ENCODE measurements at regions not wholly inside any gene's neighbourhood (a gene's known extent, or its start where the extent isn't known, plus 50 kb on each side); places are given as distances from the start of the nearest gene placed in this dataset.

DNA sequence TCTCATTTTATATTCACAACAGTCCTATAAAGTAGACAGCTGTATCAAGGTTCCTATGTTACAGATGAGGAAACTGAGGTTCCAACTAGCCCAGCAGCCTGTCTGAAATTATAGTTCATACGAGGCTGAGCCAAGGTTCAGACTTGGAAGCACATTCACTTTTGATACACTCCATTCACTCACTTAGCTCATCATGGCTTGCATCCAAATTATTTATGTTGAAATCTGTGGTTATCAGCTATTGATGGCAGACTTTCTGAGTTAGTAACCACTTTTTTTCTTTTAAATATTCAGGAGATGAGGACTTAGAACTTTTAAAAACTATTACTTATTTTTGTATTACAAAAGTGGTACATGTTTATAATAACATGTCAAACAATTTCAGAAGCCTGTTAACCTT is 188.2 kb downstream of the MTX2 start:
- CTCF ChIA-PET = interaction anchor here (0.7 to 1.1 kb wide), 2 partner anchors 97 to 314 kb away, joined by 3 to 6 read pairs; no protein-coding TSS in a partner anchor
- no peak for DNase-seq (ENCODE audit: extremely low spot score)
- POLR2A ChIA-PET = no interaction called here
- TF ChIP-seq L3MBTL2 (conservative IDR thresholded peaks at IDR 0.05) = no peak
- TF ChIP-seq, protein P1, sequence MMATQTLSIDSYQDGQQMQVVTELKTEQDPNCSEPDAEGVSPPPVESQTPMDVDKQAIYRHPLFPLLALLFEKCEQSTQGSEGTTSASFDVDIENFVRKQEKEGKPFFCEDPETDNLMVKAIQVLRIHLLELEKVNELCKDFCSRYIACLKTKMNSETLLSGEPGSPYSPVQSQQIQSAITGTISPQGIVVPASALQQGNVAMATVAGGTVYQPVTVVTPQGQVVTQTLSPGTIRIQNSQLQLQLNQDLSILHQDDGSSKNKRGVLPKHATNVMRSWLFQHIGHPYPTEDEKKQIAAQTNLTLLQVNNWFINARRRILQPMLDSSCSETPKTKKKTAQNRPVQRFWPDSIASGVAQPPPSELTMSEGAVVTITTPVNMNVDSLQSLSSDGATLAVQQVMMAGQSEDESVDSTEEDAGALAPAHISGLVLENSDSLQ (IDR thresholded peaks at IDR 0.05) = no peak
- no peak for TF ChIP-seq SUZ12 (IDR thresholded peaks at IDR 0.05)
- TF ChIP-seq FOXK2 (IDR thresholded peaks at IDR 0.05) = no peak
- TF ChIP-seq ARNT (IDR thresholded peaks at IDR 0.05) = no peak
- no peak for TF ChIP-seq ELF4 (IDR thresholded peaks at IDR 0.05)
- no peak for TF ChIP-seq CTBP1 (IDR thresholded peaks at IDR 0.05; ENCODE audit: borderline replicate concordance)
- TF ChIP-seq ZNF384 (IDR thresholded peaks at IDR 0.05) = no peak
- TF ChIP-seq TARDBP (IDR thresholded peaks at IDR 0.05) = no peak
- TF ChIP-seq NFRKB (IDR thresholded peaks at IDR 0.05) = no peak
- TF ChIP-seq BHLHE40 (IDR thresholded peaks at IDR 0.05; ENCODE audit: borderline replicate concordance) = no peak
- TF ChIP-seq FOXA1 (IDR thresholded peaks at IDR 0.05) = no peak
- TF ChIP-seq FOXM1 (IDR thresholded peaks at IDR 0.05; ENCODE audit: borderline replicate concordance) = no peak
- TF ChIP-seq LEF1 (IDR thresholded peaks at IDR 0.05; ENCODE audit: borderline replicate concordance) = no peak
- TF ChIP-seq HDGF (IDR thresholded peaks at IDR 0.05; ENCODE audit: borderline replicate concordance) = no peak
- no peak for TF ChIP-seq SP1 (IDR thresholded peaks at IDR 0.05)

DNA sequence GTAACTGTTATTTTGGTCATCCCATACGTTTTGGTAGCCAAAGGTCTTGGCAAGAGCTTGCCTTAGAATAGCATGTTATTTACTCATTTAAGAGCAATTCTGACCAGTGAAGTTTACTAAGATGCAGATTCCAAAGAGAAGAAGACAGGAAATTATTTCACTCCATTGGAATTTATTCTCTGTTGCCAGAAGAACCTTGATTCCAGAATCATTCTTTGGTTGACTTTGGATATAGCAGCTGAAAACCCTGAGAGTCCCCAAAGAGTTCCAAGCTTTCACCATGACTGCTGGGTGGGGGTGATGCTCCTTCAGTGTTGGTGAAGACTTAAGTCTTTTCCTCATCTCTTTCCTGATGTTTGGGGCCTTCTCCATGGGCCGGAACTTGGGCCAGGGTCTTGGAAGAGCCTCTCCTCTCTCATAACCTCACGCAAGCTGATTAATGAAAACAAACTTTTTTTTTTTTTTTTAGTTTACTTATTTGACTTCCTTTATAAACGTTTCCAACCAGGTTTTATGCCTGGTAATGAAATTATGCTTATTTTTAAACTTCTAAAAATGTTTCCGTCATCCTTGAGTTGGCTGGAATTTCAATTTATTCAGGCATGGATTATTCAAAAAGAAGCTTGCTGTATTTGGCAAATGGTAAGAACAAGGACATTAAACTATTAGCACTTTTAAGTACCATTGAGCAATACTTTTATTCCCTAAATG is 192.0 kb downstream of the MTX2 start:
- no peak for DNase-seq (ENCODE audit: extremely low spot score)

DNA sequence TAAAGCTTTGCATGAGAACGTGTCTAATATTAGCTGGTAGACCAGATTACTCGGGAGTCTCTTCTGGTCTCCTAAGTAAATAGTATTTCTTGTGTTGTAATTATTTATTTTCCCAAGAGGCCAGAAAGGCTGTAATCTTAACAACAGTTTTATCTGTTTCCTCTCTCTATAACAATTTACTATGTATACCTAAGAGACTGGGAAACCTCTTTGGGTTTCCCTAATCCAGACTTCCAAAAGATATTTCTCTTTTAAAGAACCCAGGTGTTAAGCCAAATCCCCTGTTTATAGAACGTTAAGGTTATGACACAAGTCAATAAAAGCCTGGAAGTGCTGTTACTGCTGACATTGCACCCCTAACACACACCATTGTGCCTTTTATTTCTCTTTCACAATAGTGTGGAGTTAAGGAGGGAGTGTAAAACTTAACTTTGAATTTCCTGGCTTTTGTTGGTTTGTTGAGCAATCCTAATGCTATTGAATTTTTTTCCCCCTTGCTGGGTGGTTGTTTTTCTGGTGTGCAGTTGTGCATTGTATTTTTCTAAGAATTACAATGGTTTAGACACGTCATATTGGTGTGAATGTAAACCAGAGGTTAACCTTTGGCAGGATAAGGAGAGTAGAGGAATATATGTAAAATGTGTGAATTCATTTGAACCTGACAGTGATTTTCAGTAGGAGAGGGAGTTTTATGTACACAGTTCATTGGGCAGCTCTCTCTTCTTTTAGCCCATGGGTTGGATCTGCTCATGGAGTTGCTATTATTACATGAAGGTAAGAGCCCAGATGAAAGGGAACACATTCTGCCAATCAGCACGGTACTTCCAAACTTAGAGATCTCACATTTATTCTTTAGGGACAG is 192.8 kb downstream of the MTX2 start:
- no peak for DNase-seq (ENCODE audit: extremely low spot score)

More for the DNA sequence above, 192.0 kb downstream of the MTX2 start:
- no peak for TF ChIP-seq FOXM1 (IDR thresholded peaks at IDR 0.05; ENCODE audit: borderline replicate concordance)
- TF ChIP-seq FOXA1 (IDR thresholded peaks at IDR 0.05) = no peak
- TF ChIP-seq SP1 (IDR thresholded peaks at IDR 0.05) = no peak
- TF ChIP-seq ZNF384 (IDR thresholded peaks at IDR 0.05) = no peak
- no peak for TF ChIP-seq SUZ12 (IDR thresholded peaks at IDR 0.05)
- TF ChIP-seq L3MBTL2 (conservative IDR thresholded peaks at IDR 0.05) = no peak
- TF ChIP-seq ELF4 (IDR thresholded peaks at IDR 0.05) = no peak
- TF ChIP-seq HDGF (IDR thresholded peaks at IDR 0.05; ENCODE audit: borderline replicate concordance) = no peak
- TF ChIP-seq ARNT (IDR thresholded peaks at IDR 0.05) = no peak
- no peak for TF ChIP-seq BHLHE40 (IDR thresholded peaks at IDR 0.05; ENCODE audit: borderline replicate concordance)
- TF ChIP-seq, protein P1 (IDR thresholded peaks at IDR 0.05) = no peak
- no peak for TF ChIP-seq CTBP1 (IDR thresholded peaks at IDR 0.05; ENCODE audit: borderline replicate concordance)
- no peak for TF ChIP-seq TARDBP (IDR thresholded peaks at IDR 0.05)
- no peak for TF ChIP-seq FOXK2 (IDR thresholded peaks at IDR 0.05)
- TF ChIP-seq NFRKB (IDR thresholded peaks at IDR 0.05) = no peak
- no peak for TF ChIP-seq LEF1 (IDR thresholded peaks at IDR 0.05; ENCODE audit: borderline replicate concordance)
- POLR2A ChIA-PET = interaction anchor here (1.5 kb wide), 1 partner anchor 356 kb away, joined by 4 read pairs; no protein-coding TSS in a partner anchor
- CTCF ChIA-PET = interaction anchor here (1.6 kb wide), 1 partner anchor 176 kb away, joined by 5 read pairs; no protein-coding TSS in a partner anchor

DNA sequence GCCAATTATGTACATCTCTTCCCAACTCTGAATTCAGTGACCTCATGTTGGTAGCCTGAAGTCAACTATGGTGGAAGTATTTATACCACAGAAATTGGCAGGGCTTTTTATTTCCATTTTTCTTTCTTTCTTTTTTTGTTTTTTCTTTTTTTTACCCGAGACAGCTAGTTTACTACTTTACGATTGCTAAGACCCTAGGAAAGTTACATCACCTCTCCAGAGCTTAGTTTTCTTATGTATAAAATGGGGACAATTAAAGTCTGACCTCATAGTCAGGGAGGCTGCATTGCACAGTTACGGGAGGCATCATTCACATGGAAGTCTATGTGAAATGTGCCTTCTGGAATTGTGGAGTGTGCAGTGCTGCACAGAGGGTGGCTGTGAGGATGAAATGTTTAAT is 194.3 kb downstream of the MTX2 start:
- TF ChIP-seq SP1 (IDR thresholded peaks at IDR 0.05) (no peak), L3MBTL2 (conservative IDR thresholded peaks at IDR 0.05) (no peak), LEF1 (IDR thresholded peaks at IDR 0.05; ENCODE audit: borderline replicate concordance) (no peak)
- DNase-seq (ENCODE audit: extremely low spot score) = no peak
- POLR2A ChIA-PET = interaction anchor here (0.6 kb wide), 1 partner anchor 110 kb away, joined by 3 read pairs; no protein-coding TSS in a partner anchor
- CTCF ChIA-PET = interaction anchor here (1.2 kb wide), 1 partner anchor 10 kb away, joined by 3 read pairs; no protein-coding TSS in a partner anchor

More for the DNA sequence above, 192.8 kb downstream of the MTX2 start:
- no peak for TF ChIP-seq BHLHE40 (IDR thresholded peaks at IDR 0.05; ENCODE audit: borderline replicate concordance)
- TF ChIP-seq FOXM1 (IDR thresholded peaks at IDR 0.05; ENCODE audit: borderline replicate concordance) = no peak
- no peak for TF ChIP-seq LEF1 (IDR thresholded peaks at IDR 0.05; ENCODE audit: borderline replicate concordance)
- TF ChIP-seq L3MBTL2 (conservative IDR thresholded peaks at IDR 0.05) = no peak
- TF ChIP-seq FOXA1 (IDR thresholded peaks at IDR 0.05) = no peak
- no peak for TF ChIP-seq ZNF384 (IDR thresholded peaks at IDR 0.05)
- TF ChIP-seq HDGF (IDR thresholded peaks at IDR 0.05; ENCODE audit: borderline replicate concordance) = no peak
- no peak for TF ChIP-seq CTBP1 (IDR thresholded peaks at IDR 0.05; ENCODE audit: borderline replicate concordance)
- CTCF ChIA-PET = interaction anchor here (0.6 to 1.6 kb wide), 3 partner anchors 8 to 175 kb away, joined by 3 to 5 read pairs (median 4); no protein-coding TSS in a partner anchor
- POLR2A ChIA-PET = interaction anchor here (1.2 to 1.5 kb wide), 2 partner anchors 92 to 357 kb away, joined by 4 read pairs; no protein-coding TSS in a partner anchor

DNA sequence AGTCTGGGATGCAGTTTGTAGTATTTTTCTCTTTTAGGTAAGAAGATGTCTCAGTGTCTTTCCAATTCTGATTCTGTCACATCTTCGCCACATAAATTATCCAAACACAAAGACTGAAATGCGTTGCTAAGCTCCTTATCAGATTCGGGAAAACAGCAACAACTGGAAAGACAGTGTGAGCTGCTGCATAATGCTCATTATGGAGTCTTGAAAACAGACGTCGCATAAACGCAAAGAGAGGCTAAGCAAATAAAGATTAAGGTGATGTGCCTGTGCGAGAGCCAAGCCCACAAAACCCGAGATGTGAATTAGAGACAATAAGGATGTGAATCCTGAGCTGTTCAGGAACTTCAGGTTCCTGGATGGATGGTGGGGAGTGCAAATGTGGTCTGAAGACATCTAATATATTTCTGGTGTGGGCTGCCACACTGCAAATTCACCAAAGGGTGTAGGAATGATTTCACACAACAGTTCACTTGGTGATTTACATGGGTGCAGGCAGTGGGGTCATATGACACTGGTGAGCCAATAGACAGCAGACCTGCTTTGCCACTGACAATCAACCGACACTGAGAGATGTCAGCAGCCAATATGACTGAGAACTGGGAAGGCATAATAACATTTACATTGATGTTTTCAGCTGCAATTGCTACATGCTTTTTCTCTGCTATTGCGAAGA is 195.8 kb downstream of the MTX2 start:
- no peak for TF ChIP-seq LEF1 (IDR thresholded peaks at IDR 0.05; ENCODE audit: borderline replicate concordance)
- no peak for TF ChIP-seq ZNF384 (IDR thresholded peaks at IDR 0.05)
- TF ChIP-seq, protein P1 (IDR thresholded peaks at IDR 0.05) = peak; percentile 46; the same call in 1 of the 2 replicates
- CTCF ChIA-PET = no interaction called here
- POLR2A ChIA-PET = interaction anchor here (1.3 to 1.4 kb wide), 2 partner anchors 9 to 361 kb away, joined by 3 to 4 read pairs; no protein-coding TSS in a partner anchor
- DNase-seq (ENCODE audit: extremely low spot score) = peak; percentile 46

All from HEK293T (cell line).